Vagina (tissue), 2 donors: ENCODE measurements at regions not wholly inside any gene's neighbourhood (a gene's known extent, or its start where the extent isn't known, plus 50 kb on each side); places are given as distances from the start of the nearest gene placed in this dataset.
"Not testable (repeated sequence)": the region's sequence is repeated elsewhere in the genome, so short reads cannot be mapped to it uniquely, and the experiment has no call there.

ENCODE experiments used
- DNase-seq, 2 donors: peaks; one replicate each; pipeline ENCODE4 v3.0.0-alpha.2; 2017; ENCODE audit errors: extremely low spot score in 2 of 2
- H3K27ac ChIP-seq: fragments of 200-600 bp; sonication (generic); one replicate; pipeline ENCODE4 v1.5.1; 2019
- H3K27me3 ChIP-seq: fragments of 200-600 bp; sonication (generic); one replicate; pipeline ENCODE4 v1.5.1; 2019
- H3K36me3 ChIP-seq, 2 donors: fragments of 200-600 bp; sonication (generic); one replicate each; pipeline ENCODE4 v1.5.1; 2017 to 2019
- H3K4me1 ChIP-seq: fragments of 200-600 bp; sonication (generic); one replicate; pipeline ENCODE4 v1.5.1; 2019
- H3K4me3 ChIP-seq, 2 donors: fragments of 200-600 bp; sonication (generic); 1 replicate in 1 of 2; 2 replicates in 1 of 2; pipeline ENCODE4 v1.5.1; 2016 to 2019
- H3K9me3 ChIP-seq: fragments of 200-600 bp; sonication (generic); one replicate; pipeline ENCODE4 v1.5.1; 2019
- POLR2A ChIP-seq, 2 donors: fragments of 450-650 bp; IDR thresholded peaks; one replicate each; pipeline ENCODE4 v1.6.1; 2017; ENCODE audit warnings: antibody characterized with exemption in 2 of 2, mild to moderate bottlenecking in 2 of 2, moderate library complexity in 2 of 2
- POLR2AphosphoS5 ChIP-seq, 2 donors: sonication (generic); formaldehyde crosslinking; IDR thresholded peaks; one replicate each; pipeline ENCODE4 v1.9.0; 2017; ENCODE audit warnings: antibody characterized with exemption in 2 of 2, mild to moderate bottlenecking in 2 of 2, low read depth in 1 of 2; ENCODE audit not compliant: insufficient read depth in 1 of 2
- intact Hi-C: fragments of 100-400 bp; cut with DNase I; formaldehyde crosslinking; loops from one replicate; pipeline ENCODE4 v1.15.1; 2023
- TF ChIP-seq, protein P1 (sequence below), 3 experiments: fragments of 450-650 bp in 2 of 3; fragments of 200-600 bp in 1 of 3; sonication (generic) in 1 of 3; IDR thresholded peaks; one replicate each; pipeline ENCODE4 v1.5.1; 2017 to 2019; ENCODE audit warnings: antibody characterized with exemption in 3 of 3, mild to moderate bottlenecking in 2 of 3, moderate library complexity in 2 of 3

DNA sequence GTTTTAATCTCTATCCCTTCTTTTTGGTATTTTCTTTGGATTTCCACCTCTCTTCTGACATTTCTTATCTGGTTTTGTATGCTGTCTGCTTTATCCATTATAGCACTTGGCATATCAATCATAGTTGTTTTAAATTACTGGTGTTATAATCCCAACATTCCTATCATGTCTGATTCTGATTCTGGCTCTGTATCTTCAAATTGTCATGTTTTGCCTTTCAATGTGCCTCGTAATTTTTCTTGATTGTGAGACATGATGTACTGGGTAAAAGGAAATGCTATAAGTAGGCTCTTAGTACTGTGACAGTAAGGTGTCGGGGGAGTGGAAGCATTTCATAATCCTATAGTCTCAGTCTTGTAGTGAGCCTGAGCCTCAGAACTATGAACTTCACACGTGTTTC, 729.3 kb upstream of the NOVA1 start:
- Histone ChIP-seq H3K27ac (no peak overlapping the region), H3K9me3 (no peaks in the 10 kb centered on the region), H3K4me3 (no peak overlapping the region), H3K27me3 (no peaks in the 10 kb centered on the region), H3K4me1 (no peaks in the 10 kb centered on the region), H3K36me3 (no peaks in the 10 kb centered on the region)
- no peak for DNase-seq
- TF ChIP-seq POLR2AphosphoS5 (IDR thresholded peaks at IDR 0.05; ENCODE audit: insufficient read depth in 1 of 2, low read depth in 1 of 2) = no peak
- no peak for TF ChIP-seq POLR2A (IDR thresholded peaks at IDR 0.05)
- TF ChIP-seq, protein P1, sequence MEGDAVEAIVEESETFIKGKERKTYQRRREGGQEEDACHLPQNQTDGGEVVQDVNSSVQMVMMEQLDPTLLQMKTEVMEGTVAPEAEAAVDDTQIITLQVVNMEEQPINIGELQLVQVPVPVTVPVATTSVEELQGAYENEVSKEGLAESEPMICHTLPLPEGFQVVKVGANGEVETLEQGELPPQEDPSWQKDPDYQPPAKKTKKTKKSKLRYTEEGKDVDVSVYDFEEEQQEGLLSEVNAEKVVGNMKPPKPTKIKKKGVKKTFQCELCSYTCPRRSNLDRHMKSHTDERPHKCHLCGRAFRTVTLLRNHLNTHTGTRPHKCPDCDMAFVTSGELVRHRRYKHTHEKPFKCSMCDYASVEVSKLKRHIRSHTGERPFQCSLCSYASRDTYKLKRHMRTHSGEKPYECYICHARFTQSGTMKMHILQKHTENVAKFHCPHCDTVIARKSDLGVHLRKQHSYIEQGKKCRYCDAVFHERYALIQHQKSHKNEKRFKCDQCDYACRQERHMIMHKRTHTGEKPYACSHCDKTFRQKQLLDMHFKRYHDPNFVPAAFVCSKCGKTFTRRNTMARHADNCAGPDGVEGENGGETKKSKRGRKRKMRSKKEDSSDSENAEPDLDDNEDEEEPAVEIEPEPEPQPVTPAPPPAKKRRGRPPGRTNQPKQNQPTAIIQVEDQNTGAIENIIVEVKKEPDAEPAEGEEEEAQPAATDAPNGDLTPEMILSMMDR (IDR thresholded peaks at IDR 0.05) = no peak
- intact Hi-C loops = no loop called here

GRCh38 chr14:27338012-27338411, 740.2 kb upstream of the NOVA1 start:
- no peaks in the 10 kb centered on the region for H3K4me1 ChIP-seq
- intact Hi-C loops = no loop called here
- no peaks in the 10 kb centered on the region for H3K9me3 ChIP-seq
- TF ChIP-seq, protein P1 (IDR thresholded peaks at IDR 0.05) = no peak
- no peak for TF ChIP-seq POLR2A (IDR thresholded peaks at IDR 0.05)
- no peak for TF ChIP-seq POLR2AphosphoS5 (IDR thresholded peaks at IDR 0.05; ENCODE audit: insufficient read depth in 1 of 2, low read depth in 1 of 2)
- H3K36me3 ChIP-seq = no peaks in the 10 kb centered on the region
- no peak overlapping the region for H3K4me3 ChIP-seq
- no peak for DNase-seq
- H3K27me3 ChIP-seq = no peaks in the 10 kb centered on the region
- H3K27ac ChIP-seq = no peak overlapping the region

GRCh38 chr14:27363036-27363435, 765.2 kb upstream of the NOVA1 start:
- intact Hi-C loops, DNase-seq, H3K27me3 ChIP-seq, H3K27ac ChIP-seq, H3K4me1 ChIP-seq, H3K9me3 ChIP-seq, H3K36me3 ChIP-seq, H3K4me3 ChIP-seq: not testable (repeated sequence)

DNA sequence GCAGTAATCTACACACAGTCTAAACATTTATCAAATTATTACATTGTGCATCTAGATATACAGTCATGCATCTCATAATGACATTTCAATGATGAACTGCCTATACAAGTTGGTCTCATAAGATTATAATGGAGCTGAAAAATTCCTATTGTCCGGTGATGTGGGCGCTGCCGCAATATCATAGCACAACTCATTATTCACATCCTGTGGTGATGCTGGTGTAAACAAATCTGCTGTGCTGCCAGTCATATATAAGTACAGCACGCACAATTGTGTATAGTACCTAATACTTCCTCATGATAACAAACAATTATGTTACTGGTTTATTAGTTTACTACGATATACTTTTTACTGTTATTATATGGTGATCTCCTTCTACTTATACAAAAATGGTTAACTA, 768.8 kb upstream of the NOVA1 start:
- TF ChIP-seq POLR2AphosphoS5 (IDR thresholded peaks at IDR 0.05; ENCODE audit: insufficient read depth in 1 of 2, low read depth in 1 of 2) (no peak), POLR2A (IDR thresholded peaks at IDR 0.05) (no peak)
- TF ChIP-seq, protein P1 (IDR thresholded peaks at IDR 0.05) = no peak
- Histone ChIP-seq H3K4me3 (no peak overlapping the region), H3K9me3 (no peaks in the 10 kb centered on the region), H3K27me3 (no peaks in the 10 kb centered on the region), H3K4me1 (no peaks in the 10 kb centered on the region), H3K27ac (no peak overlapping the region), H3K36me3 (no peaks in the 10 kb centered on the region)
- no peak for DNase-seq
- intact Hi-C loops = no loop called here

- H3K27ac ChIP-seq = no peak overlapping the region
- TF ChIP-seq POLR2AphosphoS5 (IDR thresholded peaks at IDR 0.05; ENCODE audit: insufficient read depth in 1 of 2, low read depth in 1 of 2) (no peak), POLR2A (IDR thresholded peaks at IDR 0.05) (no peak)
- TF ChIP-seq, protein P1 (IDR thresholded peaks at IDR 0.05) = no peak
- no peaks in the 10 kb centered on the region for H3K27me3 ChIP-seq
- intact Hi-C loops = no loop called here
- H3K36me3 ChIP-seq = no peaks in the 10 kb centered on the region
- no peak for DNase-seq
- no peaks in the 10 kb centered on the region for H3K4me1 ChIP-seq
- H3K4me3 ChIP-seq = no peak overlapping the region
- no peaks in the 10 kb centered on the region for H3K9me3 ChIP-seq
These were observed 769.5 kb upstream of the NOVA1 start for GRCh38 chr14:27367345-27367744.

GRCh38 chr14:27370074-27370473, 772.2 kb upstream of the NOVA1 start:
- no peak for DNase-seq
- H3K4me1 ChIP-seq = no peaks in the 10 kb centered on the region
- no peaks in the 10 kb centered on the region for H3K9me3 ChIP-seq
- no peaks in the 10 kb centered on the region for H3K27me3 ChIP-seq
- no peak for TF ChIP-seq POLR2AphosphoS5 (IDR thresholded peaks at IDR 0.05; ENCODE audit: insufficient read depth in 1 of 2, low read depth in 1 of 2)
- TF ChIP-seq POLR2A (IDR thresholded peaks at IDR 0.05) = no peak
- H3K27ac ChIP-seq = no peak overlapping the region
- no peak overlapping the region for H3K4me3 ChIP-seq
- no peaks in the 10 kb centered on the region for H3K36me3 ChIP-seq
- intact Hi-C loops = no loop called here
